Stimulated activated CD4-positive, alpha-beta T cell treated with anti-CD3 and anti-CD28 coated beads, TNF-alpha, amount 100 ng/mL, for 48 hours (primary cell): ENCODE measurements at regions not wholly inside any gene's neighbourhood (a gene's known extent, or its start where the extent isn't known, plus 50 kb on each side); places are given as distances from the start of the nearest gene placed in this dataset.

ENCODE experiments used
- DNase-seq, 3 donors: peaks; one replicate each; pipeline ENCODE4 v3.0.0-alpha.2; 2020; ENCODE audit warnings: low read depth in 3 of 3

DNA sequence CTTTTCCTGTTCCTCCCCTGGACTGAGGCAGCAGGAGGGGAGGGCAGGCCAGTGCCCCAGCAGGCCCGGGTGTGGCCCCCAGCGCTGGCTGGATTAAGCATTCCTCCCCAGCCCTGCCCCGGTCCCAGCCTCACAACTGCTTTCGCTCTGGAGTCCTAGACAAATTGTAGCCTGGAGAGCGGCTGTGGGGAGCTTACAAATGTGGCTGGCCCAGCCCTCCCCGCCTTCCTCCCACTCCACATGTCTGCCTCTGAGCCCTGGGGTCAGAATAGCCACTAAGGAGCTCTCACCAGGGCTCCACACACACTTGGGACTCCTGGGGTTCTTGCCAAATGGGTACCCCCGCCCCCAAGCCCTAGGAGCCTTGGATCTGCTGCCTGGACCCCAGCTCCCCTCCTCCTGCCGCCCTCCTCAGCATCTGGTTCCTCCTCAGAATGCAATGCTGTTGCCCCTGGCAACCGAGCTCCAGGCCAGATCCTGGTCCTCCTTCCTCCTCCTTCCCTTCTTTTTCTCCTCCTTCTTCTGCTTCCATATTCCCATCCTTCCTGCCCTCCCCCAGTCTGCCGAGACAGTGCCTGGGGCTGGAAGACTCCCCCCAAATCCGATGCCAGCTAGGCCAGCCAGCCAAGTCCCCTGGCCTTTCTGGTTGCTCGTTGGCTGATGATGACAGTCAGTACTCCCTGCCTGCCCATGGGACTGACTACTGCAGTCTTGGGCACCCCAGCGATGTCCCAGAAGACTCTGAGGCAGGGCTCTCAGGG lies 91.1 kb downstream of the LINGO1 start:
- no peak for DNase-seq

DNA sequence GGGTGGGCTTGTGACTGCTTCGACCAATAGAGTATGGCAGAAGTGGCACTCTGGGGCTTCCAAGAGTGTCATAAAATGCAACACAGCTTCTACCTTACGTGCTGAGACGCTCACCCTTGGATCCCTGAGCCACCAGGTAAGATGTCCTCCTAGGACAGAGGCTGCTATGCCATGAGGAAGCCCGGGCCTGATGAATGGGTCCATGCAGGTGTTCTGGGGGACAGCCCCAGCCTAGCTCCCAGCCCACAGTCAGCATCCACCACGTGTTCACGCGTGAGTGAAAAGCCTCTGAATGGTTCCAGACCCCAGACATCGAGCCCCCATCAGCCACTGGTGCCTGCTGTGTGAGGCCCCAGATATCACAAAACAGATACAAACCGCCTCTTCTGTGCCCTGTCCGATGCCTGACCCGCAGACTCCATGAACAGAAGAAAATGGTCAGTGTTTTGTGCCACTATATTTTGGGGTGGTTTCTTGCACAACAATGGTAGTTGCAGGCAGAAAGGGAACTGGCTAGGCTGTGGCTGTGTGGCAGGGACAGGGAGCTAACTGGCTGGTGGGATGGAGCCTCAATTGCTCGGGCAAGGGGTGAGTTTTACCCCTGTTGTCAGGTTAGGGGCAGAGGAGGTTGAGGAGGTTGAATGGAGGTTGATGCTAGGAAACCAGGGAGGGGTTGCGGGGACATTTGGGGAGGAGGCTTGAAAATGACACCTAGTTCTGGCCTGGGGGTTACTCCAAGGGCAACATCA lies 92.2 kb downstream of the LINGO1 start:
- DNase-seq = no peak

DNA sequence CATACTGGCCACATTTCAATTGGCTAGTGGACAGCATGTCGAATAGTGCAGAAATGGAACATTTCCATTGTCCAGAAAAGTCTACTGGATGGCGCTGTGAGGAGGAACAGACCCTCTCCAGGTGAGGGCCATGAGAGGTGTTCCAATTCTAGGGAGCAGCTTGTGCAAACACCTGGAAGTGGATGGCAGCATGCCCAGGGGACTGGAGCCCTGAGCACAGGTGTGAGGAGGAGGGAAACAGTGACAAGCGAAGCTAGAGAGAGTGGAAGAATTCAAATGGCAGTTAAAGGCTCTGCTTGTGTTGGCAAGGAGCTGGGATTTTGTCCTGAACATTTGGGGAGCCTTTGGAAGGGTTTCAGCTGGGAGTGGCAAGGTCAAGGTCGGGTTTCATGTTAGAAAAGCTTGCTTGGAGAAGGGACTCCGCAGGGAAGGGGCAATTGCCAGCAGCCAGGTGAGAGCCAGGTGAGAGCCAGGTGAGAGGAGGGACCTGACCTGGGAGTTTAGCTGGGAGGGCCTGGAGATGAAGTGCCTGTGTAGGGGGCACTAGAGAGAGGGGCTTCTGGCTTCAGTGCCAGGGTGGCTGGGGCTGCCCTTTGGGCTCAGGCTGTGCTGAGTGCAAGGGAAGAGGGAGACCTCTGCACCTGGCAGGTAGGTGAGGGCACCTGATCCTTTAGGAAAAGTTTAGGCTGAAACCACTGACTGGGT lies 93.8 kb downstream of the LINGO1 start:
- DNase-seq = no peak

DNA sequence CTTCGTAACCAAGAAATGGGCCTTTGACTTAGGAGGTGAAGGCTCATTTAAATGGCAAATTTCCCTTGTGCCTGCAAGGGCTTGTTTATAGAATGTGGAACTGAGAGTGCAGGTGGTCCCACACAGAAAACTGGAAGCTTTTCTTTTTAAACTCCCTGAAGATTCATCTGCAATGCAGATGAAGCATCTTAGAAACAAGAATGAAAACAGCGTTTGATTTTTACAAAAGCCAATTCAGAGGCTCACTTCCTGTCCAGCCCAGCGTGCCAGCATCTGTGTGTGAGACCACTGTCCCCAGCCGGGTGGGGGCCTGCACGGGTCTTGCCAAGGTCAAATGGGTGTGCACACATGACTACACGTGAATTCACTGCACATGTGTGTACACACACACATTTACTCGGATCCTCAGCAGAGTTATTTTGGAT lies 94.7 kb downstream of the LINGO1 start:
- DNase-seq = no peak

DNA sequence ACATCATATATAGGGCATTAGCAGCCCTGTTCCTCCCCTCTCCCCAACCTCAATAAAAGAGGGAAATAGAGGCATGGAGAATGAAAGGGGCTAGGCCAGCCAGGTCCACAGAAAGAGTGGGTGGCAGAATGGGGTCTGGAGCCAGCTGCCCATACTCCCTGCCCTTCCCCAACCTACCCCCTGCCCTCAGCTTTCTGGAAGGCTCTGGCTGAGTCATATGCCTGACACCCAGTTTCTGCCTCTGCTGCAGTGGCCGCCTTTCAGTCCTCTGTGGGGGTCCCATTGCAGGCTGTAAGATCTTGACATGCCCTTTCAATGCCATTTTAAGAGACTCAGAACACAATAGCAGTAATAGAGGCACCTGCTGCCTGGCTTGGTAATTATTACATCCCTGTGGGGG lies 95.7 kb downstream of the LINGO1 start:
- no peak for DNase-seq

DNA sequence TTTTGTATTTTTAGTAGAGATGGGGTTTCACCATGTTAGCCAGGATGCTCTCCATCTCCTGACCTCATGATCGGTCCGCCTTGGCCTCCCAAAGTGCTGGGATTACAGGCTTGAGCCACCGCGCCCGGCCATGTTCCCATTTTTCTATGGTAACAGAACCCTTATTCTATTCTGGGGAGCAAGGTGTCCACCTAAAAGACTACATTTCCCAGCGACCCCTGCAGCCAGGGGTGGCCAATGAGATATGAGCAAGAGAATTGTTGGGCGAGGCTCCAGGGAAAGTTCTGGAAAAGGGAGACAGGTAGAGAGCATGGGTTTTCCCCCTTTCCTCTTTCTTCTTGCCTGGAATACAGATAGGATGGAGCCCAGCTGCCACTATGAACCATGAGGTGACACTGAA lies 96.9 kb downstream of the LINGO1 start:
- no peak for DNase-seq
